GM12873 (cell line): ENCODE measurements at regions not wholly inside any gene's neighbourhood (a gene's known extent, or its start where the extent isn't known, plus 50 kb on each side); places are given as distances from the start of the nearest gene placed in this dataset.

Experiments
- TF ChIP-seq, protein P1 (sequence below): IDR thresholded peaks from 2 replicates; pipeline ENCODE4 v1.5.1; 2012; ENCODE audit warnings: low read depth, mild to moderate bottlenecking, moderate library complexity, low read length, control low read depth; ENCODE audit not compliant: insufficient read depth; ENCODE audit errors: missing control alignments

DNA sequence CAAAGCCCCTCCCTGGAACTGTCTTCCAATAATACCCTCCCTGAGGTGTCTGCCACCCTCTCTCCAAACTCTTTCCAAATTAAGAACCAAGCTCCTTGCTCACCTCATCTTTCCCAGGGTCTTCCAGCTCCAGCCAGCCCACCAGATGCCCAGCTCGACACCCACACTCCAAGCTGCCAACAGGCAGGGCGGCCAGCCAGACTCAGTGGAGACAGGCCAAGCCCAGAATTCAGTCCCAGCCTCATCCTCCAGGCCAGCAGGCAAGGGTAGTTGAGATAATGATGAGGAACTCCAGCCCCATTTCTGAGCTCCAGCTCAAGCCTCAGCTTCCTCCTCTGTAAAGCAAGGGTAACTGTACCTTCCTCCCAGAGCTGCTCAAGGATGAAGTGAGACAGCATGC lies 132.9 kb downstream of the CHST1 start:
- TF ChIP-seq, protein P1, sequence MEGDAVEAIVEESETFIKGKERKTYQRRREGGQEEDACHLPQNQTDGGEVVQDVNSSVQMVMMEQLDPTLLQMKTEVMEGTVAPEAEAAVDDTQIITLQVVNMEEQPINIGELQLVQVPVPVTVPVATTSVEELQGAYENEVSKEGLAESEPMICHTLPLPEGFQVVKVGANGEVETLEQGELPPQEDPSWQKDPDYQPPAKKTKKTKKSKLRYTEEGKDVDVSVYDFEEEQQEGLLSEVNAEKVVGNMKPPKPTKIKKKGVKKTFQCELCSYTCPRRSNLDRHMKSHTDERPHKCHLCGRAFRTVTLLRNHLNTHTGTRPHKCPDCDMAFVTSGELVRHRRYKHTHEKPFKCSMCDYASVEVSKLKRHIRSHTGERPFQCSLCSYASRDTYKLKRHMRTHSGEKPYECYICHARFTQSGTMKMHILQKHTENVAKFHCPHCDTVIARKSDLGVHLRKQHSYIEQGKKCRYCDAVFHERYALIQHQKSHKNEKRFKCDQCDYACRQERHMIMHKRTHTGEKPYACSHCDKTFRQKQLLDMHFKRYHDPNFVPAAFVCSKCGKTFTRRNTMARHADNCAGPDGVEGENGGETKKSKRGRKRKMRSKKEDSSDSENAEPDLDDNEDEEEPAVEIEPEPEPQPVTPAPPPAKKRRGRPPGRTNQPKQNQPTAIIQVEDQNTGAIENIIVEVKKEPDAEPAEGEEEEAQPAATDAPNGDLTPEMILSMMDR: no peak

DNA sequence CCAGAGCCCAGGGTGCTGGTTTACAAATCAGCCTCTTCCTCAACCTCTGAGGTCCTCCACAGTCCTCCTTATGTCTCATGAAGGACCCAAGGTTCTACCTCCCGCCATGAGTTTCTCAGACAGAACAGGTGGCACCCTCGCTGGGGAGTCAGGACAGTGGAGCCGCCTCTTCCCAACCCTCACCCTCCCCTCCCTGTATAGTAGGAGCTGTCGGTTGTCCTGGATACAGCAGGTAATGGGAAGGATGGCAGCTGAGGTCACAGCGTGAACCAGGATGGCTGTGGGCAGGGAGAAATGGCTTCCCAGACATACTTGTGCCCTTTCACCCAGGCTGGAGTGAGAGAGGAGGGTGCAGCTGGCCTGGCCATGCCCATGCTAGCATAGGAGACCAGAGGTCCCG lies 134.6 kb downstream of the CHST1 start:
- TF ChIP-seq, protein P1: no peak

DNA sequence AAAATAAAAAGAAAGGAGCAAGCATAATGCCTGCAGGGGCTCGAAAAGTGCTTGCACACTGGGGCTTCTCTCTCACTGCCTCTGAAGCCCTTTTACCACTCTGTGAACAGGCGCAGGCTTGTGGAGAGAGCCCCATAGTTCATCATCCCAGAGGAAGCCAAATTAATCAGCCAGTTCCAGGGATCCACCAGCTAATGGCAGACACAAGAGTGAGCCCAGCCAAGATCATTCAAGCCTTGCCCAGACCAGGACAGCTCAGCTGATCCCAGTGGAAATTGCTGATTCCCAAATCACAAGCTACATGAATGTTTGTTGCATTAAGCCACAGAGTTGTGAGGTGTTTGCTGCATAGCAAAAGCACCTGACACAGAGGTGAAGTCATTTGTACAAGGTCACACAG lies 135.3 kb downstream of the CHST1 start:
- TF ChIP-seq, protein P1: no peak

DNA sequence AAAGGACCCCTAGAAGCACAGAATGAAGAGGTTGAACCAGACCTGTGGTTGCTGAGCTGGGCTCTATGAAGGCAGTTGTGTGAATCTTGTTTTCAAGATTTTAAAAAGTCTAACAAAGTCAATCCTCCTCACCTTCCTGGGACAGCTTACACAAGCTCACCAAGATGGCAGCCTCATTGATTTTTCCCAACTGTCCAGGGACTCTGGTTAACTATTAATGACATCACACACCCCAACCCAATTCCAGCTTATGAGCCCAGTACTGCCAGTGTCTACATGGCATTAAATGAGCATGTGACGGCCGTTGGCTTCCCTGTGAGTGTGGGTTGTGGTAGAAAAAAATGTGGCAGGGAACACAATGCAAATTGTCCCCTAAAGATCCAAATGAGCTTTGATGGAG lies 137.0 kb downstream of the CHST1 start:
- TF ChIP-seq, protein P1: no peak

DNA sequence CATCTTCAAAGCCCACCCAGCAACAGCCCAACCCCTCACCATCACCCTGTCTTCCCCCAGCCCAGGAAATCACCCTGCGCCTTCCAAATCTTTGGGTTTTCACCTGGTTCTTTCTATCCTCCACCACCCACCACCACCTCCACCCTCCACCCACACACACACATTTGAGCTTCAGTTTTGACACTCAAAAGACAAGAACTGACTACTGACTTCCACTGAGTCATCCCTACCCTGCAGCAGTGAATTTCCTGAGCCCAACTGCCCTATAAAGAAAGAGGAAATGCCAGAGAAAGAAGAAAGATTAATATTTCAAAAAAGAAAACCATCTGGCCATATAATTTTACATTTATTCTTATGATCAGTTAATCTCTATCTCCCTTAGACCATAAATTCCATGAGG lies 137.5 kb downstream of the CHST1 start:
- TF ChIP-seq, protein P1: no peak

DNA sequence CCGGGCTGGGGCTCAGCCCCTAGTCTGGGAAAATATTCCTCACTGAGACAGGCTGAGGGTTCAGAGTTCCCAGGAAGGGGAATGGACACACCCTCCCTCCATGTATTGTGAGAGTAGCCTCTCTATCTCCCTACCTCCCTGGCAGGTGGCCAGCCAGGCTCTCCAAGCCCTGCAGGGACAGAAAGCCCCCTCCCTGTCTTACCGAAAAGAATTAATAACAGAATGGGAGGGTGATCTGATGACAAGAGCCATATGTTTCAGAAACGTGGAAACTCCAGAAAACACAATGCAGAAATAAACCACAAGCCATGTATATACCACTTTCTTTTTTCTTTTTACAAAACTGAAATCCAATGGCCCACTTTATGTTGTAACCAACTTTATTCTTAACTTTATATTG lies 140.0 kb downstream of the CHST1 start:
- TF ChIP-seq, protein P1: no peak

DNA sequence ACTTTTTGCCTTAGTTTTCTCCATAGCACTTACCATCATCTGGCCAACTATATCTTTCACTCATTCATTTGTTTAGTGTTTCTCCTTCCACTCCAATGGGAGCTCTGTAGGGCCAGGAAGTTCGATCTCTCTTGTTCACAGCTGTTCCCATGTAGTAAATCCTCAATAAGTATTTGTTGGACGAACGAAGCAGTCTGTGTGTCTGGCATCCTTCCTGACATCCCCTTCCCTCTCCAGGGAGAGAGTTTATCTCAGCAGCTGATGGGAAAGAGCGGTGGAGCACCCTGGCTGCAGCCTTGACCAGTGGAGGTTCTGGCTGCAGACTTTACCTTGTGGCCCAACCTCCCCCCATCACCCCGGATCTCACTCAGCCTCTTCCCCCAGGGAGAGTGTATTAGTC lies 141.7 kb downstream of the CHST1 start:
- TF ChIP-seq, protein P1: no peak
